DND-41 (cell line): ENCODE measurements at regions not wholly inside any gene's neighbourhood (a gene's known extent, or its start where the extent isn't known, plus 50 kb on each side); places are given as distances from the start of the nearest gene placed in this dataset.

Experiments used
- ATAC-seq: fragments of 200-7000 bp; cut with Tn5 transposase; 3 replicates; pipeline ENCODE4 v1.9.1; 2021; ENCODE audit warnings: low read depth; ENCODE audit not compliant: insufficient read depth
- DNase-seq: peaks from one replicate; pipeline ENCODE4 v3.0.0-alpha.2; 2020
- H2AFZ ChIP-seq: 2 replicates; pipeline ENCODE4 v1.6.0; 2012; ENCODE audit warnings: low read depth, low read length
- H3K27ac ChIP-seq: 2 replicates; pipeline ENCODE4 v1.5.1; 2012; ENCODE audit warnings: low read length, inconsistent platforms
- H3K27me3 ChIP-seq: fragments of 200-600 bp; sonication (generic); 2 replicates; pipeline ENCODE4 v1.6.0; 2012; ENCODE audit warnings: low read length, mild to moderate bottlenecking, inconsistent platforms; ENCODE audit not compliant: insufficient read depth, poor library complexity
- H3K36me3 ChIP-seq: 2 replicates; pipeline ENCODE4 v1.5.1; 2012; ENCODE audit warnings: low read length, inconsistent platforms; ENCODE audit not compliant: insufficient read depth
- H3K4me1 ChIP-seq: 2 replicates; pipeline ENCODE4 v1.5.1; 2012; ENCODE audit warnings: mild to moderate bottlenecking, low read length; ENCODE audit not compliant: insufficient read depth
- H3K4me2 ChIP-seq: 2 replicates; pipeline ENCODE4 v1.6.0; 2012; ENCODE audit warnings: mild to moderate bottlenecking, moderate library complexity, low read length, inconsistent platforms; ENCODE audit not compliant: insufficient read depth
- H3K4me3 ChIP-seq, 2 experiments: fragments of 200-600 bp in 1 of 2; shearing (Covaris generic) in 1 of 2; 2 replicates each; pipeline ENCODE4 v1.5.1; 2012 to 2016; ENCODE audit warnings: inconsistent platforms in 2 of 2, low read length in 2 of 2, mild to moderate bottlenecking in 2 of 2, low read depth in 1 of 2, moderate library complexity in 1 of 2
- H3K79me2 ChIP-seq: 2 replicates; pipeline ENCODE4 v1.6.0; 2012; ENCODE audit warnings: low read length, inconsistent platforms; ENCODE audit not compliant: insufficient read depth
- H3K9ac ChIP-seq: 2 replicates; pipeline ENCODE4 v1.6.0; 2012; ENCODE audit warnings: low read depth, mild to moderate bottlenecking, inconsistent platforms, low read length, moderate library complexity
- H3K9me3 ChIP-seq: 2 replicates; pipeline ENCODE4 v1.5.1; 2012; ENCODE audit warnings: low read length, moderate library complexity, mild to moderate bottlenecking, inconsistent platforms; ENCODE audit not compliant: insufficient read depth, severe bottlenecking
- H4K20me1 ChIP-seq: 2 replicates; pipeline ENCODE4 v1.6.0; 2012; ENCODE audit warnings: low read length; ENCODE audit not compliant: insufficient read depth
- CTCF ChIP-seq: IDR thresholded peaks from 2 replicates; pipeline ENCODE4 v1.5.1; 2012; ENCODE audit warnings: borderline replicate concordance, low read length, moderate library complexity, mild to moderate bottlenecking; ENCODE audit not compliant: poor library complexity, severe bottlenecking; ENCODE audit errors: extremely low read depth
- EZH2 ChIP-seq: IDR thresholded peaks from 3 replicates; pipeline ENCODE4 v1.6.1; 2012; ENCODE audit warnings: borderline replicate concordance, low read depth, mild to moderate bottlenecking, moderate library complexity, low read length, inconsistent platforms; ENCODE audit not compliant: severe bottlenecking

- Histone ChIP-seq H3K9me3 (peaks cover 3% of the 10 kb centered on the region), H3K36me3 (no peaks in the 10 kb centered on the region), H3K4me2 (no peak overlapping the region), H3K4me1 (no peaks in the 10 kb centered on the region), H3K79me2 (no peaks in the 10 kb centered on the region), H3K27ac (no peak overlapping the region), H3K27me3 (no peaks in the 10 kb centered on the region), H3K9ac (no peak overlapping the region), H3K4me3 (no peak overlapping the region), H4K20me1 (no peaks in the 10 kb centered on the region; the same call in 1 of the 2 replicates), H2AFZ (no peak overlapping the region)
- ATAC-seq (no peak), DNase-seq (no peak)
- TF ChIP-seq EZH2: no peak
These were observed 58.5 kb upstream of the TTC34 start for GRCh38 chr1:2859881-2860430.

DNA sequence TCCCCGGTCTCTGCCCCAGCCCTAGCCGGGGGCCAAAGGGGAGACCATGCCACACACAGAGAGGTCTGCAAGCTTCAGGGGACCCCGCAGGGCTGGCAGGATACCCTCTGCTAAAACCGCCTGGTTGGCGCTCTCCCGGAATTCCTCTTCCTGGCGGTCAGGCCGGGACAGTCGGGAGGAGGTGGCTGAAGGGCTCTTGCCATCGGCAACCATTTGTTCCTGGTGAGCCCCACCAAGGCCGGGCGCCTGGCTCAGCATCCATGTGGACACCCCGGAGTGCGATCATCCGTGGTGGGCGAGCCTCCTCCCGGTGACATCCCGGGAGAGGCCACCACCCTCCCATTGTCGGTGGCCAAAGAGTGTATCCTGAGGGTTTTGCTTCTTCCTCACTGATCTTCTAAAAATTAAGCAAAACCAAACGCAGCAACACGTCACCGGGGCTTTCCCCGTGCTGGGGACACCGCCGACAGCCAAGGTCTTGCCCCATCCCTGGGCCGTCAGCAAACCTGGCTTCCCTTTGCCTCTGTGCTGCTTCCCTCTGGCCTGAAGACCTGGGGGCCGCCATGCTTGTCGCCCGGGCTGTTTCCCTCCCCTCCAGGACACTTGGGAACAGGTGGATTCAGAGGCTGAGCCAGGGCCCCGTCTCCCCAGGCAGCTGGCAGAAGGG is 59.1 kb upstream of the TTC34 start:
- H2AFZ ChIP-seq: no peak overlapping the region
- no peaks in the 10 kb centered on the region for H3K79me2 ChIP-seq
- TF ChIP-seq CTCF (no peak), EZH2 (no peak)
- H3K27ac ChIP-seq: no peak overlapping the region
- H4K20me1 ChIP-seq: no peaks in the 10 kb centered on the region; the same call in none of the 2 replicates
- ATAC-seq (no peak), DNase-seq (no peak)
- no peaks in the 10 kb centered on the region for H3K36me3 ChIP-seq
- H3K9me3 ChIP-seq: peaks cover 3% of the 10 kb centered on the region
- no peak overlapping the region for H3K9ac ChIP-seq
- no peak overlapping the region for H3K4me3 ChIP-seq
- no peaks in the 10 kb centered on the region for H3K4me1 ChIP-seq
- no peaks in the 10 kb centered on the region for H3K27me3 ChIP-seq
- H3K4me2 ChIP-seq: no peak overlapping the region

- H3K4me3 ChIP-seq: no peak overlapping the region
- H3K36me3 ChIP-seq: no peaks in the 10 kb centered on the region
- TF ChIP-seq CTCF (no peak), EZH2 (no peak)
- H4K20me1 ChIP-seq: no peaks in the 10 kb centered on the region; the same call in none of the 2 replicates
- ATAC-seq (no peak), DNase-seq (no peak)
- no peak overlapping the region for H3K9ac ChIP-seq
- H3K79me2 ChIP-seq: no peaks in the 10 kb centered on the region
- no peaks in the 10 kb centered on the region for H3K4me1 ChIP-seq
- H3K27ac ChIP-seq: no peak overlapping the region
- no peaks in the 10 kb centered on the region for H3K27me3 ChIP-seq
- H3K9me3 ChIP-seq: peaks cover 3% of the 10 kb centered on the region
- H3K4me2 ChIP-seq: no peak overlapping the region
- H2AFZ ChIP-seq: no peak overlapping the region
These were observed 59.9 kb upstream of the TTC34 start for GRCh38 chr1:2861143-2861987.
